ENCODE measurements at regions not wholly inside any gene's neighbourhood (a gene's known extent, or its start where the extent isn't known, plus 50 kb on each side); places are given as distances from the start of the nearest gene placed in this dataset.
"Not testable (repeated sequence)": the region's sequence is repeated elsewhere in the genome, so short reads cannot be mapped to it uniquely, and the experiment has no call there.

DNA sequence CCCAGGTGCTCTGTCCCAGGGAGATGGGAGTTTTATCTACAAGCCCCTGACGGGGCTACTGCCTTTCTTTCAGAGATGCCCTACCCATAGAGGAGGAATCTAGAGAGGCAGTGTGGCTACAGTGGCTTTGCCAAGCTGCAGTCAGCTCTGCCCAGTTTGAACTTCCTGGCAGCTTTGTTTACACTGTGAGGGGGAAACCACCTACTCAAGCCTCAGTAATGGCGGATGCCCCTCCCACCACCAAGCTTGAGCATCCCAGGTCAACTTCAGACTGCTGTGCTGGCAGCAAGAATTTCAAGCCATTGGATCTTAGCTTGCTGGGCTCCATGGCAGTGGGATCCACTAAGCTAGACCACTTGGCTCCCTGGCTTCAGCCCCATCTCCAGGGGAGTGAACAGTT lies 53.1 kb upstream of the TMEM252 start:
- intact Hi-C loops (cut with DNase I), result not testable (repeated sequence)

DNA sequence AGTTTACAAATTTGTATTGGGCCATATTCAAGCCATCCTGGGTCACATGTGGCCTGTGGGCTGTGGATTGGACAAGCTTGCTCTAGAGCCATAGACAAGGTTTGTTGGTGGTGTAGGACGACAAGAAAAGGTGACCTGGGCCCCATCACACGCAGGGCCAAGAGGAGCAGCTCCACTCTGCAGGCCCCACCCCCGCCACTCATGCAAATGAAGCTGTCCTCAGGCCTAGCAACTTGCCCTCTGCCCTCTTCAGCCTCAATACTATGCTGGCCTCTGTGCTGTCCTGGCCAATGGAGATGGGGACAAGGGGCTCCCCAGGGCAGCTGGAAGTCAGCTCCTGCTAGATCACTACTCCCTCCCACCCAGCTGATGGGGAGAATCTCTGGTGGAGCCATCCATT lies 55.2 kb upstream of the TMEM252 start:
- intact Hi-C loops (cut with DNase I), result no loop called here
- no peak for DNase-seq (ENCODE audit: low spot score)

More for the DNA sequence above, 53.1 kb upstream of the TMEM252 start:
- not testable (repeated sequence) for DNase-seq (ENCODE audit: low spot score)

GRCh38 chr9:68597362-68597997 lies 56.8 kb upstream of the TMEM252 start:
- no peak for DNase-seq (ENCODE audit: low spot score)
- intact Hi-C loops (cut with DNase I), result no loop called here

- intact Hi-C loops (cut with DNase I), result no loop called here
- no peak for DNase-seq (ENCODE audit: low spot score)
Observed at GRCh38 chr9:68599826-68600225, 59.1 kb upstream of the TMEM252 start.

- no peak for DNase-seq (ENCODE audit: low spot score)
- intact Hi-C loops (cut with DNase I), result no loop called here
Observed at GRCh38 chr9:68601081-68601480, 60.4 kb upstream of the TMEM252 start.

DNA sequence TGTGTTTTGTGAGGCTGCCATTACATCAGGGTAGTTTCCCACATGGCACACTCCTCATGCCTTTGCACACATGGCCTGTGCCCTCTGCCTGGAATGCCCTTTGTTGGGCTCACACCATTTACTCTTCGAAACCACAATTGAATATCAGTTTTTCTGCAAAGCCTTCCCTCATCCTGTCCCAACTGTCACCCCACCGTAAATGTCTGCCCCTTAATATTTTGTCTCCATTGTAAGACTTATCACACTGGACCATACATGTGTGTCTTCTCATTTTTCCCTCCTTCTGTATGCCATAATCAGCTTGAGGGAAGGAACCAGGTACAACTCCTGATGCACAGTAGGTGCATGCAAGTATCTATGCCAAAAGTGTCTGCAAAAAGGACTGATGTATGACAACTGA lies 62.7 kb upstream of the TMEM252 start:
- intact Hi-C loops (cut with DNase I), result no loop called here

GRCh38 chr9:68608763-68609162 lies 68.1 kb upstream of the TMEM252 start:
- no peak for DNase-seq (ENCODE audit: low spot score)
- intact Hi-C loops (cut with DNase I), result no loop called here

More for the DNA sequence above, 62.7 kb upstream of the TMEM252 start:
- no peak for DNase-seq (ENCODE audit: low spot score)

- intact Hi-C loops (cut with DNase I), result no loop called here
- DNase-seq (ENCODE audit: low spot score), result no peak
Observed at GRCh38 chr9:68609901-68610415, 69.3 kb upstream of the TMEM252 start.

- intact Hi-C loops (cut with DNase I), result no loop called here
- DNase-seq (ENCODE audit: low spot score), result no peak
Observed at GRCh38 chr9:68614121-68614520, 73.4 kb upstream of the TMEM252 start.

- intact Hi-C loops (cut with DNase I); DNase-seq (ENCODE audit: low spot score): not testable (repeated sequence)
Observed at GRCh38 chr9:68617011-68617410, 76.3 kb upstream of the TMEM252 start.

DNA sequence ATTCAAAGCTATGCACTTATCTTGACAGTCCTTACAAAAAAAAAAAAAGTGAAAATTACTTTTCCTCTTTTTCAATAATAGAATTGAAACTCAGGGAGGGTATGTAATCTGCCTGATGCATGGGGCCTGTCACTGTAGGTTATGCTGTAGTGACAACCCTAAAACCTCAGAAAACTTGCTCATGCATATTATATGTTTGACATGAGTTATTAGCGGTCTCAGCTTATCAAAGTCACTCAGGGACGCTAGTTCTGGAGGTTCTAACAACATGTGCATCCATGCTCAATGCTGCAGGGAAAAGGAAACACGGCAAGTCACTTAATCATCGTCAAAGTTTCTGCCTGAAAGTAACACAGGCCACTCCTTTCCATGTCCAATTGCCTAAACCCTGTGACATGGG lies 78.4 kb upstream of the TMEM252 start:
- no peak for DNase-seq (ENCODE audit: low spot score)
- intact Hi-C loops (cut with DNase I), result no loop called here

- no peak for DNase-seq (ENCODE audit: low spot score)
- intact Hi-C loops (cut with DNase I), result no loop called here
Observed at GRCh38 chr9:68619636-68620035, 79.0 kb upstream of the TMEM252 start.

- DNase-seq (ENCODE audit: low spot score), result no peak
- intact Hi-C loops (cut with DNase I), result no loop called here
Observed at GRCh38 chr9:68625559-68625958, 79.5 kb upstream of the PIP5K1B start.

DNA sequence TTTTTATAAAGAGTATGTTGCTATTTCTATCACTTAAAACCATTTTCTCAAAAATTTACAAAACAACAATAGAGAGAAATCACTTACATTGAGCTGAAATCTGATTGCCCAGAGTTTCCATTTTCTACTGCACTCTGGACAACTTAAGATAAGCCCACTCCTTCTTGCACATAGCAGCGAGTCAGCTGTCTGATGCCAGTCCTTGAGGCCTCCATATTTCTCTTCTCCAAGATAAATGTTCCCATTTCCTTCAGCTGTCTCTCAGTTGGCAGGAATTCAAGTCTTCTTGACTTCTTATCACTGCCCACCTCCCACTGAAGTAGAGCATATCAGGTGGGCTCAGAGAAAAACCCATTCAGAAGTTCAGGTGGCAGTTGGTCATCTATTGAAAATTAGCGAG lies 78.5 kb upstream of the PIP5K1B start:
- intact Hi-C loops (cut with DNase I), result no loop called here
- no peak for DNase-seq (ENCODE audit: low spot score)

DNA sequence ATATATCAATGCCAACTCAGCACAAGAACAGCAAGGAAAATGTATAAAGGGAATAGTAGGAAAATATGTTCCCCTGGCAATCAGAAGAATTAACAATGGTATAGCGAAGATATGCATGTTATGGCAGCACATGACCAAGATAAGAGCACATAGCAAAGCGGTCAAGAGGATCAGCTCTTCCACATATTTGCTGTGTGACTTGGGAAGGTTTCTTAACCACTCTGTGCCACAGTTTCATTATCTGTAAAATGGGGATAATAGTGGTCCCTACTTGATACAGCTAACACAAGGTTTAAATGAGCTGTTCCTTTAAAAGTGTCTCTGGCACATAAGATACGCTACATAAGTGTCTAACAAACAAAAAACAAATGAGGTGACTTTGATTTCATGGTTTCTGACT lies 77.9 kb upstream of the PIP5K1B start:
- intact Hi-C loops (cut with DNase I), result no loop called here
- no peak for DNase-seq (ENCODE audit: low spot score)

DNA sequence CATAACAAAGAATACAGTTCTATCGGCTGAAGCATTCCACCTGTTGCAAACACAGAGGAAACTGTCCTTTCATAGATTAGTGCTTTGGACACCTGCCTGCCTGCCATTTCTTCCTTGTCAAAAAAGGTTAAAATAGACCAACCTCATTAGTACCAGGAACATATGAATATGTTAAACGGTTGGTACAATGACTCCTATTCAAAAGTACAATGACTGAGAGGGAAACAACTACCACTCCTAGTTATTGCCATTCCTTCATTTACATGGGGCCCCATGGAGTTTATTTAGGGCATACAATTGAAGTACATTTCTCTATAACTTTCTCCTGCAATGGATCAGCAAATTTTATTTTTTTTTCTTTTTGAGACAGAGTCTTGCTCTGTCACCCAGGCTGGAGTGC lies 77.4 kb upstream of the PIP5K1B start:
- intact Hi-C loops (cut with DNase I), result no loop called here
- DNase-seq (ENCODE audit: low spot score), result no peak

- intact Hi-C loops (cut with DNase I), result no loop called here
- no peak for DNase-seq (ENCODE audit: low spot score)
Observed at GRCh38 chr9:68629042-68629441, 76.0 kb upstream of the PIP5K1B start.

DNA sequence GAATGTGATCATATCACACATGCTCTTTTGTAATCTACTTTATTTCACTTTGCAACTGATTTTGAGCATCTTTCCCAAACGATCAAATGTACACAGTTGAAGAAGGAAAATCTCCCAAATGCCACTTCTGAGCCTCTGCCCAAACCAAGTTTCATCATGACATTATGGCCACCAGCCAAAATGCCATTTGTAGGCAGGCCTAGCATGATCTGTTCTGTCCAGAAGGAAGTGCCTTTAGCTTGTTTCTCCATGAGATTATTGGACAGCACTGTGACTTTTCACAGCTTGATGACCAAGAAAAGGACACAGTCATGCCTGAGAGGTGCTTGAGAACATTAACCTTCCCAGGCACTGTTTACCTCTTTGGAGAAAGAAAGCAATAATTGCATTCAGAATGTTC lies 73.2 kb upstream of the PIP5K1B start:
- intact Hi-C loops (cut with DNase I), result no loop called here
- DNase-seq (ENCODE audit: low spot score), result no peak

DNA sequence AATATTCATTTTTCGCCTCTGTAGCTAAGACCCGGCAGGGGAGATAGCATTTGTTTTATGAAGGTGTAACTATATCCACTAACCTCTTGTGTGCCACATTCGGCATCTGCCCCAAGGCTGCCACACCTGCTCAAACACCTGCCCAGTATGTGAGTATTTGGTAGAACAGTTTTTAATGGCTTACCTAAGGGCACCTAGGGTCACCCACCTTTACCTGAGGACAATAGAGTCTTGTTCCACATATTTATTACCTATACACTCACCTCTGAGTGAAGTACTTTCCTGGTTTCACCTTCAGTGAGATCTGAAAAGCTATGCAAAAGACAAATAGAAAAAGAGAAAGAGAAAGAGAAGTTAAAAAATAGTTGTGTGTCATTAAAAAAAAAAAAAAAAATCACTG lies 68.0 kb upstream of the PIP5K1B start:
- intact Hi-C loops (cut with DNase I), result no loop called here

GRCh38 chr9:68639261-68639660 lies 65.8 kb upstream of the PIP5K1B start:
- intact Hi-C loops (cut with DNase I), result not testable (repeated sequence)

More for the DNA sequence above, 68.0 kb upstream of the PIP5K1B start:
- no peak for DNase-seq (ENCODE audit: low spot score)

DNA sequence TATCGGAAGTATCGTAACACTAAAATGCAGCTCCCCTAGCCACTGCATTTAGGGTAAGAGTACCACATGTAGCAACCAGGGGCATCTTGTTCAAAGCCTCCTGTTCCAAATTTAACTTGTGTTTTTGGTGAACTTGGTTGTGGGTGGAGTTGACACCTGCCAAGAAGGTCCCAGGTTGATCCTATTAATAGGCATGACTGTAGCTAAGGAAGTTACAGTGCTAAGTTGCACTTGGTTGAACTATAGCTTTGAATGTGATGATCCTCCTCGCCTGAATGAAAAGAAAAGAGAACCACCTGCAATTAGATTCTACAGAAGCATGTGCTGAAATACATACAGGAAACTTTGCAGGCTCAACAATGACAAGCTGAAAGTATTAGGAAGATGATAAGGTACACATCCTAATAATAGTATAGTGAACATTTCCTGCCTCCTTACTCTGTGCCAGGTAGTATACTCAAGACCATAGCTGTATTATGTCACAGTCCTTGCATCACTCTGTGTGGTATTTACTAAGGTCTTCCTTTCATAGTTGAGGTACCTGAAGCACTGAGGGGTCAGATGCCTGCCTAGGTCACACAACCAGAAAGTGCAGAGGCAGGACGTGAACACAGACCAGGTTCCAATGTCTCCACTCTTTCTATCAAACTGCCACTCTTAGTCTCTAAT lies 64.5 kb upstream of the PIP5K1B start:
- intact Hi-C loops (cut with DNase I), result no loop called here
- DNase-seq (ENCODE audit: low spot score), result no peak

More at GRCh38 chr9:68639261-68639660, 65.8 kb upstream of the PIP5K1B start:
- DNase-seq (ENCODE audit: low spot score), result not testable (repeated sequence)

Data from posterior vena cava (tissue), 2 donors.